Esophagus squamous epithelium (tissue), 4 donors: ENCODE measurements at regions not wholly inside any gene's neighbourhood (a gene's known extent, or its start where the extent isn't known, plus 50 kb on each side); places are given as distances from the start of the nearest gene placed in this dataset.
"Not testable (repeated sequence)": the region's sequence is repeated elsewhere in the genome, so short reads cannot be mapped to it uniquely, and the experiment has no call there.

ENCODE experiments used
- CTCF ChIP-seq, 6 experiments: fragments of 450-650 bp in 4 of 6; fragments of 200-600 bp in 2 of 6; sonication (generic) in 2 of 6; IDR thresholded peaks; one replicate each; pipeline ENCODE4 v1.5.1; 2016 to 2019; ENCODE audit warnings: antibody characterized with exemption in 6 of 6, mild to moderate bottlenecking in 4 of 6, moderate library complexity in 4 of 6
- POLR2A ChIP-seq, 4 donors: fragments of 450-650 bp; IDR thresholded peaks; one replicate each; pipeline ENCODE4 v1.6.1; 2017; ENCODE audit warnings: antibody characterized with exemption in 4 of 4, mild to moderate bottlenecking in 4 of 4, moderate library complexity in 3 of 4

GRCh38 chr2:87582152-87582551 lies 165.7 kb upstream of the PLGLB2 start:
- TF ChIP-seq POLR2A, CTCF (IDR thresholded peaks at IDR 0.05): not testable (repeated sequence)
